OCI-LY1 (cell line): ENCODE measurements at regions not wholly inside any gene's neighbourhood (a gene's known extent, or its start where the extent isn't known, plus 50 kb on each side); places are given as distances from the start of the nearest gene placed in this dataset.

Experiments
- CTCF ChIP-seq: fragments of 200-600 bp; sonication (generic), shearing (Covaris generic); IDR thresholded peaks from 2 replicates; pipeline ENCODE4 v1.5.1; 2017; ENCODE audit warnings: mild to moderate bottlenecking, antibody characterized with exemption, low read length, moderate library complexity, mixed read lengths
- EZH2 ChIP-seq: fragments of 200-600 bp; sonication (generic), shearing (Covaris generic); IDR thresholded peaks from 2 replicates; pipeline ENCODE4 v1.8.0; 2017; ENCODE audit warnings: borderline replicate concordance, mixed run types, mild to moderate bottlenecking, antibody characterized with exemption, low read length, moderate library complexity, mixed read lengths

- TF ChIP-seq CTCF (no peak; the same call in 1 of the 2 replicates), EZH2 (no peak)
Observed at GRCh38 chr11:41612415-41612814, 153.0 kb upstream of the LRRC4C start.
